Natural killer cell (primary cell): ENCODE measurements at regions not wholly inside any gene's neighbourhood (a gene's known extent, or its start where the extent isn't known, plus 50 kb on each side); places are given as distances from the start of the nearest gene placed in this dataset.

Experiments
- ATAC-seq, 3 donors: fragments of 150-1000 bp in 2 of 3; fragments of 200-7000 bp in 1 of 3; cut with Tn5 transposase; 1 replicate in 1 of 3; 2 replicates in 2 of 3; pipeline ENCODE4 v1.10.0; 2021; ENCODE audit warnings: mild to moderate bottlenecking in 2 of 3, moderate library complexity in 2 of 3
- DNase-seq, 2 donors: peaks; one replicate each; pipeline versions ENCODE4 v3.0.0 to v3.0.0-alpha.2; 2013 to 2021; ENCODE audit warnings: mixed read lengths in 1 of 2
- H3K27ac ChIP-seq: one replicate; pipeline ENCODE4 v1.5.1; 2013; ENCODE audit warnings: mild to moderate bottlenecking, low read length
- H3K27me3 ChIP-seq: one replicate; pipeline ENCODE4 v1.6.1; 2013; ENCODE audit warnings: low read length; ENCODE audit not compliant: control insufficient read depth, insufficient read depth
- H3K36me3 ChIP-seq: one replicate; pipeline ENCODE4 v1.6.1; 2013; ENCODE audit warnings: low read length; ENCODE audit not compliant: control insufficient read depth, insufficient read depth
- H3K4me1 ChIP-seq: one replicate; pipeline ENCODE4 v1.6.1; 2013; ENCODE audit warnings: low read length; ENCODE audit not compliant: control insufficient read depth, insufficient read depth
- H3K4me3 ChIP-seq: one replicate; pipeline ENCODE4 v1.5.1; 2013; ENCODE audit warnings: low read length
- H3K9me3 ChIP-seq: one replicate; pipeline ENCODE4 v1.6.1; 2013; ENCODE audit warnings: low read length; ENCODE audit not compliant: control insufficient read depth, insufficient read depth
- H3K27ac Mint-ChIP-seq, 2 donors: one replicate each; pipeline ENCODE4 v1.8.0; 2022; ENCODE audit warnings: mild to moderate bottlenecking in 2 of 2, mixed read lengths in 2 of 2, moderate library complexity in 1 of 2
- H3K27me3 Mint-ChIP-seq, 2 donors: one replicate each; pipeline ENCODE4 v1.8.0; 2022; ENCODE audit warnings: low read depth in 2 of 2, mixed read lengths in 2 of 2
- H3K36me3 Mint-ChIP-seq: one replicate; pipeline ENCODE4 v1.8.0; 2022; ENCODE audit warnings: mixed read lengths
- H3K4me1 Mint-ChIP-seq, 2 donors: one replicate each; pipeline ENCODE4 v1.8.0; 2022; ENCODE audit warnings: mixed read lengths in 2 of 2
- H3K4me3 Mint-ChIP-seq: one replicate; pipeline ENCODE4 v1.8.0; 2022; ENCODE audit warnings: mild to moderate bottlenecking, moderate library complexity, mixed read lengths
- H3K9me3 Mint-ChIP-seq, 2 donors: one replicate each; pipeline ENCODE4 v1.8.0; 2022; ENCODE audit warnings: mixed read lengths in 2 of 2
- CTCF ChIP-seq: fragments of 200-600 bp; IDR thresholded peaks from one replicate; pipeline ENCODE4 v1.8.0; 2022; ENCODE audit warnings: antibody characterized with exemption
- WGBS: methylation state at CpG from one replicate; pipeline ENCODE4 v1.1.7; 2013; ENCODE audit warnings: missing lambda C conversion rate; ENCODE audit not compliant: insufficient coverage; 5-methylcytosine and 5-hydroxymethylcytosine counted together
- intact Hi-C: fragments of 100-400 bp; cut with micrococcal nuclease; formaldehyde crosslinking; loops from one replicate; pipeline ENCODE4 v1.14.2; 2022

GRCh38 chr1:217140041-217140901 lies 417.0 kb upstream of the ESRRG start:
- no peaks in the 10 kb centered on the region for H3K4me1 ChIP-seq
- H3K36me3 ChIP-seq, result no peaks in the 10 kb centered on the region
- no peak overlapping the region for H3K4me3 ChIP-seq
- intact Hi-C loops, result no loop called here
- Mint-ChIP-seq H3K4me1 (no peaks in the 10 kb centered on the region), H3K27ac (no peak overlapping the region), H3K4me3 (no peak overlapping the region), H3K27me3 (peaks cover 33 to 35% of the 10 kb centered on the region in 2 donors), H3K36me3 (peaks cover 17% of the 10 kb centered on the region), H3K9me3 (peaks cover 9 to 16% of the 10 kb centered on the region in 2 donors)
- no peak overlapping the region for H3K27ac ChIP-seq
- 10% methylated on average over 28 of the region's 30 CpGs for WGBS
- DNase-seq, result no peak
- ATAC-seq, result no peak
- H3K27me3 ChIP-seq, result peaks cover 37% of the 10 kb centered on the region
- peaks cover 12% of the 10 kb centered on the region for H3K9me3 ChIP-seq
- no peak for TF ChIP-seq CTCF

- H3K27me3 Mint-ChIP-seq, result peaks cover 39 to 43% of the 10 kb centered on the region in 2 donors
- peaks cover 12% of the 10 kb centered on the region for H3K9me3 ChIP-seq
- peaks cover 6 to 14% of the 10 kb centered on the region in 2 donors for H3K9me3 Mint-ChIP-seq
- H3K4me3 ChIP-seq, result no peak overlapping the region
- H3K4me3 Mint-ChIP-seq, result no peak overlapping the region
- intact Hi-C loops, result no loop called here
- ATAC-seq (no peak), DNase-seq (no peak)
- no peak for TF ChIP-seq CTCF
- H3K36me3 ChIP-seq, result no peaks in the 10 kb centered on the region
- no peaks in the 10 kb centered on the region for H3K4me1 ChIP-seq
- H3K36me3 Mint-ChIP-seq, result peaks cover 10% of the 10 kb centered on the region
- no peak overlapping the region for H3K27ac ChIP-seq
- no peaks in the 10 kb centered on the region for H3K4me1 Mint-ChIP-seq
- 11% methylated on average over 27 of the region's 29 CpGs for WGBS
- H3K27me3 ChIP-seq, result peaks cover 39% of the 10 kb centered on the region
- no peak overlapping the region for H3K27ac Mint-ChIP-seq
Measured at GRCh38 chr1:217139513-217139912, 416.3 kb upstream of the ESRRG start.

- TF ChIP-seq CTCF, result no peak
- H3K36me3 Mint-ChIP-seq, result peaks cover 10% of the 10 kb centered on the region
- Histone ChIP-seq H3K9me3 (peaks cover 12% of the 10 kb centered on the region), H3K27me3 (peaks cover 39% of the 10 kb centered on the region), H3K36me3 (no peaks in the 10 kb centered on the region), H3K4me3 (no peak overlapping the region), H3K27ac (no peak overlapping the region), H3K4me1 (no peaks in the 10 kb centered on the region)
- intact Hi-C loops, result no loop called here
- H3K27me3 Mint-ChIP-seq, result peaks cover 42 to 45% of the 10 kb centered on the region in 2 donors
- peaks cover 6 to 14% of the 10 kb centered on the region in 2 donors for H3K9me3 Mint-ChIP-seq
- no peak for ATAC-seq
- no peak for DNase-seq
- no peaks in the 10 kb centered on the region for H3K4me1 Mint-ChIP-seq
- 14% methylated on average over 10 of the region's 12 CpGs for WGBS
- no peak overlapping the region for H3K27ac Mint-ChIP-seq
- no peak overlapping the region for H3K4me3 Mint-ChIP-seq
Measured at GRCh38 chr1:217138799-217139466, 415.7 kb upstream of the ESRRG start.
